Thoracic aorta (tissue), 2 donors: ENCODE measurements at regions not wholly inside any gene's neighbourhood (a gene's known extent, or its start where the extent isn't known, plus 50 kb on each side); places are given as distances from the start of the nearest gene placed in this dataset.

Experiments
- ATAC-seq: fragments of 150-250 bp; one replicate; pipeline ENCODE4 v1.8.0; 2017; ENCODE audit warnings: low read depth; ENCODE audit not compliant: insufficient number of reproducible peaks, low FRiP score
- DNase-seq: peaks from one replicate; pipeline ENCODE4 v3.0.0-alpha.2; 2020; ENCODE audit warnings: low spot score
- H3K27ac ChIP-seq, 2 donors: fragments of 200-600 bp; sonication (generic); 1 replicate in 1 of 2; 2 replicates in 1 of 2; pipeline ENCODE4 v1.5.1; 2016; ENCODE audit warnings: mild to moderate bottlenecking in 2 of 2, moderate library complexity in 2 of 2
- H3K27me3 ChIP-seq: fragments of 200-600 bp; sonication (generic); replicated peaks from 2 replicates; pipeline ENCODE4 v1.6.0; 2016; ENCODE audit warnings: mild to moderate bottlenecking; ENCODE audit not compliant: insufficient read depth
- H3K36me3 ChIP-seq: fragments of 200-600 bp; sonication (generic); one replicate; pipeline ENCODE4 v1.5.1; 2016
- H3K4me1 ChIP-seq, 2 donors: fragments of 200-600 bp; sonication (generic); 1 replicate in 1 of 2; 2 replicates in 1 of 2; pipeline versions ENCODE4 v1.5.1 to v1.6.0; 2016; ENCODE audit warnings: low read depth in 2 of 2, mild to moderate bottlenecking in 1 of 2; ENCODE audit not compliant: control insufficient read depth in 1 of 2
- H3K4me3 ChIP-seq: fragments of 200-600 bp; sonication (generic); 2 replicates; pipeline ENCODE4 v1.5.1; 2016; ENCODE audit warnings: mild to moderate bottlenecking
- H3K9me3 ChIP-seq: fragments of 200-600 bp; sonication (generic); 2 replicates; pipeline ENCODE4 v1.5.1; 2016
- CTCF ChIP-seq: fragments of 200-600 bp; sonication (generic); IDR thresholded peaks from one replicate; pipeline ENCODE4 v1.5.1; 2019; ENCODE audit warnings: antibody characterized with exemption

- Histone ChIP-seq H3K4me1 (no peaks in the 10 kb centered on the region), H3K27ac (no peak overlapping the region), H3K36me3 (no peaks in the 10 kb centered on the region), H3K27me3 (no peaks in the 10 kb centered on the region), H3K9me3 (no peaks in the 10 kb centered on the region), H3K4me3 (no peak overlapping the region)
- no peak for DNase-seq
- ATAC-seq, result no peak
- TF ChIP-seq CTCF, result no peak
These were observed 77.4 kb downstream of the LSM3 start for GRCh38 chr3:14256046-14256445.

GRCh38 chr3:14256561-14257342, 78.1 kb downstream of the LSM3 start:
- DNase-seq (no peak), ATAC-seq (no peak)
- H3K4me3 ChIP-seq, result no peak overlapping the region

GRCh38 chr3:14258906-14259904, 80.6 kb downstream of the LSM3 start:
- Histone ChIP-seq H3K4me1 (no peaks in the 10 kb centered on the region), H3K36me3 (no peaks in the 10 kb centered on the region), H3K9me3 (no peaks in the 10 kb centered on the region), H3K27me3 (no peaks in the 10 kb centered on the region), H3K27ac (no peak overlapping the region), H3K4me3 (no peak overlapping the region)
- ATAC-seq (no peak), DNase-seq (no peak)
- TF ChIP-seq CTCF, result no peak

More at GRCh38 chr3:14256561-14257342, 78.1 kb downstream of the LSM3 start:
- no peak for TF ChIP-seq CTCF
- Histone ChIP-seq H3K36me3 (no peaks in the 10 kb centered on the region), H3K27me3 (no peaks in the 10 kb centered on the region), H3K9me3 (no peaks in the 10 kb centered on the region), H3K4me1 (no peaks in the 10 kb centered on the region), H3K27ac (no peak overlapping the region)

GRCh38 chr3:14260463-14260862, 81.8 kb downstream of the LSM3 start:
- no peak for TF ChIP-seq CTCF
- H3K27ac ChIP-seq, result no peak overlapping the region
- no peak for DNase-seq
- H3K4me1 ChIP-seq, result no peaks in the 10 kb centered on the region
- no peak for ATAC-seq
- H3K4me3 ChIP-seq, result no peak overlapping the region
- no peaks in the 10 kb centered on the region for H3K9me3 ChIP-seq
- H3K27me3 ChIP-seq, result no peaks in the 10 kb centered on the region
- no peaks in the 10 kb centered on the region for H3K36me3 ChIP-seq

GRCh38 chr3:14261229-14261628, 82.6 kb downstream of the LSM3 start:
- ATAC-seq (no peak), DNase-seq (peak; percentile 31)
- peak; percentile 96 for TF ChIP-seq CTCF

More at GRCh38 chr3:14261229-14261628, 82.6 kb downstream of the LSM3 start:
- Histone ChIP-seq H3K27me3 (no peaks in the 10 kb centered on the region), H3K4me1 (no peaks in the 10 kb centered on the region), H3K9me3 (no peaks in the 10 kb centered on the region), H3K36me3 (no peaks in the 10 kb centered on the region), H3K27ac (no peak overlapping the region), H3K4me3 (no peak overlapping the region)
